Keratinocyte (primary cell): ENCODE measurements at regions not wholly inside any gene's neighbourhood (a gene's known extent, or its start where the extent isn't known, plus 50 kb on each side); places are given as distances from the start of the nearest gene placed in this dataset.
"Not testable (repeated sequence)": the region's sequence is repeated elsewhere in the genome, so short reads cannot be mapped to it uniquely, and the experiment has no call there.

Experiments
- EZH2 ChIP-seq: IDR thresholded peaks from one replicate; pipeline ENCODE4 v1.6.1; 2012; ENCODE audit warnings: inconsistent platforms, mild to moderate bottlenecking, low read length, moderate library complexity
- TF ChIP-seq, protein P1 (sequence below), 3 experiments: IDR thresholded peaks in 1 of 3; conservative IDR thresholded peaks in 1 of 3; optimal IDR thresholded peaks in 1 of 3; 2 replicates in 2 of 3; 3 replicates in 1 of 3; pipeline versions ENCODE3 to v1.5.1; 2011; ENCODE audit warnings: low read length in 3 of 3, mild to moderate bottlenecking in 3 of 3, moderate library complexity in 2 of 3, control low read depth in 1 of 3, inconsistent platforms in 1 of 3; ENCODE audit not compliant: insufficient read depth in 2 of 3; ENCODE audit errors: extremely low read depth in 1 of 3

DNA sequence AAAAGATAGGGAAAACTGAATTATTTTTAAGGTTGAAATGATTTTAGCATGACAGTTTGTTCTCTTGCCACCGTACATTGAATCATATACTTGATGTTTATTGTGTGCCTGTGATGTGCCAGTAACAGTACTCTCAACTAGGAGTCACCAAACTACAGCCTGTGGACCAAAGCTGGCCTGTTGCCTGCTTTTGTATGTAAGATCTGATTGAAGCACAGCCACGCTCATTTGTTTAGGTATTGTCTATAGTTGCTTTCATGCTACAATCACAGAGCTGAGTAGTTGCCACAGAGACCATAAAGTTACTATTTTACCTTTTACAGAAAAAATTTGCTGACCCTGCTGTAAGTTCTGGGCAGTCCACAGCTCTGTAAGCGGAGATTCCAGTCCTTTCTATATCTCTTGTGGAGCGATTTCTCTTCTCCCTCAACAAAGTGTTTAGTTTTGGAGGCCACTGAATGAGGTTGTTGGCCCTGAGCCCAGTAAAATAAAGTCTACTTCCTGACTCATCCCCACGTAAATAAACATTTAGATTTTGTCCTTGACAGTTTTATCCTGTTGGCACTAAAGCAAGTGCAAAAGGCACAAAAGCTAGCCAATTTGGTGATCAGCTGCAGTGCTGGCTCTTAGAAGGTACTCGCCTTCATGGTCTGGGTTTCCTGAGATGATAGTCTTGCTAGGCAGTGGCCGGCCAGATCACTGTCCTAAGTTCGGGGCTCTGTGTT lies 180.2 kb upstream of the ZNF92 start:
- TF ChIP-seq, protein P1, sequence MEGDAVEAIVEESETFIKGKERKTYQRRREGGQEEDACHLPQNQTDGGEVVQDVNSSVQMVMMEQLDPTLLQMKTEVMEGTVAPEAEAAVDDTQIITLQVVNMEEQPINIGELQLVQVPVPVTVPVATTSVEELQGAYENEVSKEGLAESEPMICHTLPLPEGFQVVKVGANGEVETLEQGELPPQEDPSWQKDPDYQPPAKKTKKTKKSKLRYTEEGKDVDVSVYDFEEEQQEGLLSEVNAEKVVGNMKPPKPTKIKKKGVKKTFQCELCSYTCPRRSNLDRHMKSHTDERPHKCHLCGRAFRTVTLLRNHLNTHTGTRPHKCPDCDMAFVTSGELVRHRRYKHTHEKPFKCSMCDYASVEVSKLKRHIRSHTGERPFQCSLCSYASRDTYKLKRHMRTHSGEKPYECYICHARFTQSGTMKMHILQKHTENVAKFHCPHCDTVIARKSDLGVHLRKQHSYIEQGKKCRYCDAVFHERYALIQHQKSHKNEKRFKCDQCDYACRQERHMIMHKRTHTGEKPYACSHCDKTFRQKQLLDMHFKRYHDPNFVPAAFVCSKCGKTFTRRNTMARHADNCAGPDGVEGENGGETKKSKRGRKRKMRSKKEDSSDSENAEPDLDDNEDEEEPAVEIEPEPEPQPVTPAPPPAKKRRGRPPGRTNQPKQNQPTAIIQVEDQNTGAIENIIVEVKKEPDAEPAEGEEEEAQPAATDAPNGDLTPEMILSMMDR (optimal IDR thresholded peaks at IDR 0.05 in 1 of 3, IDR thresholded peaks at IDR 0.05 in 1 of 3, conservative IDR thresholded peaks at IDR 0.05 in 1 of 3; ENCODE audit: extremely low read depth in 1 of 3, insufficient read depth in 2 of 3, low read length in 3 of 3) = not testable (repeated sequence)
- TF ChIP-seq EZH2 = not testable (repeated sequence)
